ENCODE measurements at regions not wholly inside any gene's neighbourhood (a gene's known extent, or its start where the extent isn't known, plus 50 kb on each side); places are given as distances from the start of the nearest gene placed in this dataset.

GRCh38 chr15:91776104-91776503 is 77.4 kb upstream of the SLCO3A1 start:
- ChIA-PET CTCF (interaction anchor here (1.5 kb wide), 1 partner anchor 12 kb away, joined by 5 read pairs; no protein-coding TSS in a partner anchor), POLR2A (no interaction called here)
- TF ChIP-seq, protein P1, sequence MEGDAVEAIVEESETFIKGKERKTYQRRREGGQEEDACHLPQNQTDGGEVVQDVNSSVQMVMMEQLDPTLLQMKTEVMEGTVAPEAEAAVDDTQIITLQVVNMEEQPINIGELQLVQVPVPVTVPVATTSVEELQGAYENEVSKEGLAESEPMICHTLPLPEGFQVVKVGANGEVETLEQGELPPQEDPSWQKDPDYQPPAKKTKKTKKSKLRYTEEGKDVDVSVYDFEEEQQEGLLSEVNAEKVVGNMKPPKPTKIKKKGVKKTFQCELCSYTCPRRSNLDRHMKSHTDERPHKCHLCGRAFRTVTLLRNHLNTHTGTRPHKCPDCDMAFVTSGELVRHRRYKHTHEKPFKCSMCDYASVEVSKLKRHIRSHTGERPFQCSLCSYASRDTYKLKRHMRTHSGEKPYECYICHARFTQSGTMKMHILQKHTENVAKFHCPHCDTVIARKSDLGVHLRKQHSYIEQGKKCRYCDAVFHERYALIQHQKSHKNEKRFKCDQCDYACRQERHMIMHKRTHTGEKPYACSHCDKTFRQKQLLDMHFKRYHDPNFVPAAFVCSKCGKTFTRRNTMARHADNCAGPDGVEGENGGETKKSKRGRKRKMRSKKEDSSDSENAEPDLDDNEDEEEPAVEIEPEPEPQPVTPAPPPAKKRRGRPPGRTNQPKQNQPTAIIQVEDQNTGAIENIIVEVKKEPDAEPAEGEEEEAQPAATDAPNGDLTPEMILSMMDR (IDR thresholded peaks at IDR 0.05; ENCODE audit: control extremely low read depth, extremely low read depth, low read depth, missing control alignments) = no peak
- DNase-seq (ENCODE audit: extremely low spot score) = no peak

GRCh38 chr15:91779960-91780359 is 73.5 kb upstream of the SLCO3A1 start:
- POLR2A ChIA-PET = no interaction called here
- TF ChIP-seq, protein P1 (IDR thresholded peaks at IDR 0.05; ENCODE audit: control extremely low read depth, extremely low read depth, low read depth, missing control alignments) = no peak
- CTCF ChIA-PET = no interaction called here
- DNase-seq (ENCODE audit: extremely low spot score) = no peak

GRCh38 chr15:91780387-91780786 is 73.1 kb upstream of the SLCO3A1 start:
- ChIA-PET POLR2A (no interaction called here), CTCF (interaction anchor here (1.4 kb wide), 1 partner anchor 13 kb away, joined by 3 read pairs; no protein-coding TSS in a partner anchor)
- TF ChIP-seq, protein P1 (IDR thresholded peaks at IDR 0.05; ENCODE audit: control extremely low read depth, extremely low read depth, low read depth, missing control alignments) = no peak
- DNase-seq (ENCODE audit: extremely low spot score) = no peak

GRCh38 chr15:91782221-91782620 is 71.3 kb upstream of the SLCO3A1 start:
- CTCF ChIA-PET = no interaction called here
- DNase-seq (ENCODE audit: extremely low spot score) = no peak
- POLR2A ChIA-PET = no interaction called here
- TF ChIP-seq, protein P1 (IDR thresholded peaks at IDR 0.05; ENCODE audit: control extremely low read depth, extremely low read depth, low read depth, missing control alignments) = no peak

DNA sequence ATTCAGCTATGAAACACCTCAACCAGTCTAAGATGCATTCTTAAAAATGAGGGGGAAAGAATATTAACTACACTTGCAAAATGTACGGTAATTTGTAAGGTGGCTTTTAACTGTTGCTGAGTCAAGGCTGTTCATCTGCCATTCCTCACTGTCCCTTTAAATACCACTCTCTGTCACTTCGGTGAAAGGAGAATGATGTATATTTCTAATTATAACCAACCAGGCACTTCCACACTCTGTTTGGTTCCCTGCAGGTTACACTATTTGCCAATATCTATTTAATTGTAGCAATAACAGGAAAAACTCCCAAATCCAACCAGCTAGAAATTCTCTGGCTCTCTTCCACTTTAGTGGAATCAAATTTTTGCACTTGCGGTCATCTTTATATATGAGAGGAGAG is 70.5 kb upstream of the SLCO3A1 start:
- TF ChIP-seq, protein P1 (IDR thresholded peaks at IDR 0.05; ENCODE audit: control extremely low read depth, extremely low read depth, low read depth, missing control alignments) = no peak
- POLR2A ChIA-PET = no interaction called here
- CTCF ChIA-PET = no interaction called here
- no peak for DNase-seq (ENCODE audit: extremely low spot score)

DNA sequence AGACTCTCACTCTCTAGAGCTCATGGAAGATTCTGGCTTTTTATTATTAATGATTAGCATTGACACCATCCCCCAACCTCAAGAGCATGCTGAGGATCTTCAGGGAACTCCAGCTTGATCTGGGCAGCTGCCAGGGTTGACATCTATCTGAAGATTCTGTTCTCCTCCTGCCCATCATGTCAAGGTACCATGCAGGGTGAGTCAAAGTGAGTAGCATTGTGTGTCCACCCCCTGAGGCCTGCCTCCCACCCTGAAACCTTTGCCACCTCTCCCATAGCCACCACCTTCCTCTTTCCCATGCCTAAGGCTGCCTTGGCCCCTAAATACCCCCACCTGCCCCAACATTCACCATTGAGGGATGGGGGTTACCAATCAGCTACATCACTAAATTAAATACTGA is 70.1 kb upstream of the SLCO3A1 start:
- ChIA-PET POLR2A (no interaction called here), CTCF (no interaction called here)
- TF ChIP-seq, protein P1 (IDR thresholded peaks at IDR 0.05; ENCODE audit: control extremely low read depth, extremely low read depth, low read depth, missing control alignments) = no peak
- DNase-seq (ENCODE audit: extremely low spot score) = no peak

All from GM10248 (cell line).